ENCODE measurements at regions not wholly inside any gene's neighbourhood (a gene's known extent, or its start where the extent isn't known, plus 50 kb on each side); places are given as distances from the start of the nearest gene placed in this dataset.

DNA sequence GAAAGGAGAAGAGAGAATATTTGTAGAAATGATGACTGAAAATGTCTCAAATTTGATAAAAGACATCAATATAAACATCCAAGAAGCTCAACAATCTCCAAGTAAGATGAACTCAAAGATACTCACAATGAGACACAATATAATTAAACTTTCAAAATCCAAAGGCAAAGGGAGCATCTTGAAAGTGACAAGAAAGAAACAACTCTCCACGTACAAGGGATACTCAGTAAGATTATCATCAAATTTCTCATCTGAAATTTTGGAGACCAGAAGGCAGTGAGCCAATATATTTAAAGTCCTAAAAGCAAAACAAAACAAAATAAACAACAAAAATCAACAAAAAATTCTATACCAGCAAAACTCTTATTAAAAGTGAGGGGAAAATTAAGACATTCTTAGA lies 428.7 kb downstream of the NFIB start:
- TF ChIP-seq, protein P1, sequence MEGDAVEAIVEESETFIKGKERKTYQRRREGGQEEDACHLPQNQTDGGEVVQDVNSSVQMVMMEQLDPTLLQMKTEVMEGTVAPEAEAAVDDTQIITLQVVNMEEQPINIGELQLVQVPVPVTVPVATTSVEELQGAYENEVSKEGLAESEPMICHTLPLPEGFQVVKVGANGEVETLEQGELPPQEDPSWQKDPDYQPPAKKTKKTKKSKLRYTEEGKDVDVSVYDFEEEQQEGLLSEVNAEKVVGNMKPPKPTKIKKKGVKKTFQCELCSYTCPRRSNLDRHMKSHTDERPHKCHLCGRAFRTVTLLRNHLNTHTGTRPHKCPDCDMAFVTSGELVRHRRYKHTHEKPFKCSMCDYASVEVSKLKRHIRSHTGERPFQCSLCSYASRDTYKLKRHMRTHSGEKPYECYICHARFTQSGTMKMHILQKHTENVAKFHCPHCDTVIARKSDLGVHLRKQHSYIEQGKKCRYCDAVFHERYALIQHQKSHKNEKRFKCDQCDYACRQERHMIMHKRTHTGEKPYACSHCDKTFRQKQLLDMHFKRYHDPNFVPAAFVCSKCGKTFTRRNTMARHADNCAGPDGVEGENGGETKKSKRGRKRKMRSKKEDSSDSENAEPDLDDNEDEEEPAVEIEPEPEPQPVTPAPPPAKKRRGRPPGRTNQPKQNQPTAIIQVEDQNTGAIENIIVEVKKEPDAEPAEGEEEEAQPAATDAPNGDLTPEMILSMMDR (IDR thresholded peaks at IDR 0.05), result no peak
- TF ChIP-seq ZFX (IDR thresholded peaks at IDR 0.05; ENCODE audit: borderline replicate concordance), result no peak
